NB4 (cell line): ENCODE measurements at regions not wholly inside any gene's neighbourhood (a gene's known extent, or its start where the extent isn't known, plus 50 kb on each side); places are given as distances from the start of the nearest gene placed in this dataset.
"Not testable (repeated sequence)": the region's sequence is repeated elsewhere in the genome, so short reads cannot be mapped to it uniquely, and the experiment has no call there.

ENCODE experiments used
- DNase-seq: peaks from one replicate; pipeline ENCODE4 v3.0.0; 2010; ENCODE audit warnings: low read depth
- H3K4me3 ChIP-seq: one replicate; pipeline ENCODE4 v1.5.1; 2011; ENCODE audit warnings: mild to moderate bottlenecking, low read depth, low read length, moderate library complexity
- MYC ChIP-seq: IDR thresholded peaks from 2 replicates; pipeline ENCODE4 v1.6.1; 2011; ENCODE audit warnings: low read depth, low read length
- POLR2A ChIP-seq: IDR thresholded peaks from 2 replicates; pipeline ENCODE4 v1.6.1; 2011; ENCODE audit warnings: mild to moderate bottlenecking; ENCODE audit not compliant: insufficient read length; ENCODE audit errors: extremely low read depth
- TF ChIP-seq, protein P1 (sequence below): IDR thresholded peaks from one replicate; pipeline ENCODE4 v1.5.1; 2012; ENCODE audit warnings: low read depth, low read length
- TF ChIP-seq, protein P2 (sequence below): IDR thresholded peaks from 2 replicates; pipeline ENCODE4 v1.6.1; 2011; ENCODE audit warnings: low read depth, low read length

DNA sequence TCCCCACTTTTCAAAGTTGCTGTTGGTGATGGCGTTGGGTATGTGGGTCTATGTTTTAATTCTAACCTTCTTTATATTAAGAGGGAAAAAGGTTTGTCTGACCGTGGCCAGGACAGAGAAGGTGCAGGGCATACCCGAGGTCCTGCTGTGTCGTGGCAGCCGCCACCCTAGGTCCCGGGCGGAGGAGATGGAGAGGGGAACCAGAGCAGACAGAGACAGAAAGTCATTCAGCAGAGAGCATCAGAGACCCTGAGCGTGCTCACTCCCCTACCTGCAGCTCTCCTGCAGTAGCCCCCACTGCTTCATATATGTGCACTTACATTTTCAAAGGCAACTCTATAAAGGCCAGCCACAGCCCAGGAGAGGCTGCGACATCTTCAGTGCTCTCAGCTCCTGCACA, 327.2 kb upstream of the TNRC6C start:
- no peak overlapping the region for H3K4me3 ChIP-seq
- TF ChIP-seq, protein P1, sequence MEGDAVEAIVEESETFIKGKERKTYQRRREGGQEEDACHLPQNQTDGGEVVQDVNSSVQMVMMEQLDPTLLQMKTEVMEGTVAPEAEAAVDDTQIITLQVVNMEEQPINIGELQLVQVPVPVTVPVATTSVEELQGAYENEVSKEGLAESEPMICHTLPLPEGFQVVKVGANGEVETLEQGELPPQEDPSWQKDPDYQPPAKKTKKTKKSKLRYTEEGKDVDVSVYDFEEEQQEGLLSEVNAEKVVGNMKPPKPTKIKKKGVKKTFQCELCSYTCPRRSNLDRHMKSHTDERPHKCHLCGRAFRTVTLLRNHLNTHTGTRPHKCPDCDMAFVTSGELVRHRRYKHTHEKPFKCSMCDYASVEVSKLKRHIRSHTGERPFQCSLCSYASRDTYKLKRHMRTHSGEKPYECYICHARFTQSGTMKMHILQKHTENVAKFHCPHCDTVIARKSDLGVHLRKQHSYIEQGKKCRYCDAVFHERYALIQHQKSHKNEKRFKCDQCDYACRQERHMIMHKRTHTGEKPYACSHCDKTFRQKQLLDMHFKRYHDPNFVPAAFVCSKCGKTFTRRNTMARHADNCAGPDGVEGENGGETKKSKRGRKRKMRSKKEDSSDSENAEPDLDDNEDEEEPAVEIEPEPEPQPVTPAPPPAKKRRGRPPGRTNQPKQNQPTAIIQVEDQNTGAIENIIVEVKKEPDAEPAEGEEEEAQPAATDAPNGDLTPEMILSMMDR: no peak
- TF ChIP-seq MYC: no peak
- TF ChIP-seq, protein P2, sequence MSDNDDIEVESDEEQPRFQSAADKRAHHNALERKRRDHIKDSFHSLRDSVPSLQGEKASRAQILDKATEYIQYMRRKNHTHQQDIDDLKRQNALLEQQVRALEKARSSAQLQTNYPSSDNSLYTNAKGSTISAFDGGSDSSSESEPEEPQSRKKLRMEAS: no peak
- no peak for TF ChIP-seq POLR2A
- DNase-seq: no peak

DNA sequence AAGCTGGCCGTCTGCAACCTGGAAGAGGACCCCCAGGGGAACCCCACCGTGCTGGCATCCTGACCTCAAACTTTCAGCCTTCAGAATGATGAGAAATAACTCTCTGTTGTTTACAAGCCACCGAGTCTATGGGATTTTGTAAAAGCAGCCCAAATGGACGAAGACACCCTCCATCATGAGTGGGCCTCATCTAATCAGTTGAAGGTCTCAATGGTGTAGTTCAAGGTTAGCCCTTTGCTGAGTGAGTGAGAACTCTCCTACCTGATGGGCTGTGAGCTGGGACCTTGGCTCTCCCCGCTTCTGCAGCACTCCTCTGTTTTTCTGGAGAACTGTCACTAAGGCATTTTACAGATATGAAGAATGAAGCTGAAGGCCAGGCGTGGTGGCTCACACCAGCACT, 325.9 kb upstream of the TNRC6C start:
- TF ChIP-seq MYC (no peak), POLR2A (no peak)
- TF ChIP-seq, protein P2: no peak
- TF ChIP-seq, protein P1: no peak
- DNase-seq: no peak
- H3K4me3 ChIP-seq: no peak overlapping the region

DNA sequence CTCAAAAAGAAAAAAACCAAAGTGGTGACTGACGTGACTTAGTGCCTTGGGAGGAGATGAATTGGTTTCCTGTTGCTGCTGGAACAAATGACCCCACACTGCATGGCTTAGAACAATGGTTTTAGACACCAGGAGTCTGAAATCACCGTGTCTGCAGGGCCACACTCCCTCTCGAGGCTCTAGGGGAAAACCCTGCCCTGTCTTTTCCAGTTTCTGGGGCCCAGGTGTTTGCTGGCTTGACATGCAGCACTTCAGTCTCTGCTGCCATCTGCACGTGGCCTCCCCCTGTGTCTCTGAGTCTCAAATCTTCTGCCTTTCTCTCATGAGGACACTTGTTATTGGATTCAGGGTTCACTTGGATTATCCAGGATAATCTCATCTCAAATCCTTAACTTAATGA, 323.8 kb upstream of the TNRC6C start:
- TF ChIP-seq, protein P1: no peak
- TF ChIP-seq POLR2A (no peak), MYC (no peak)
- TF ChIP-seq, protein P2: no peak
- DNase-seq: no peak
- H3K4me3 ChIP-seq: no peak overlapping the region

DNA sequence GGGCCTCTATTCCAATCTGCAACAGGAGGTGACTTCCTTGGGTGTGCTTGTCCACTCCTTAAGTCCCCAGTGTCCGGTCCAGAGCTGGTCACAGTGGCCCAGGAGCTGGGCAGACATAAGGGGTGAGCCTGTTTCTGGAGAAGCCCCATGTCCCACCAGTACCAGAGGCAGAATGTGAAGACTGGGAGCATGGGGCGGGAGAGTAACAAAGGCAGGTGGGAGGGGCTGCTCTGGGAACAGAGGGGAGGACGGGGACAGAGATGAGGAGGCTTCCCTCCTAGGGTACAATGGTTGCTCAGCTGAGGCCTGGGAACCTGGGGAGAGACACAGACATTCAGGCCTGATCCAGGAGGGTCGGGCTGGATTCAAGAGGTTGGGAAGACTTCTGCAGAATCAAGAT, 323.3 kb upstream of the TNRC6C start:
- no peak for DNase-seq
- TF ChIP-seq MYC: no peak
- TF ChIP-seq POLR2A: no peak
- no peak overlapping the region for H3K4me3 ChIP-seq

DNA sequence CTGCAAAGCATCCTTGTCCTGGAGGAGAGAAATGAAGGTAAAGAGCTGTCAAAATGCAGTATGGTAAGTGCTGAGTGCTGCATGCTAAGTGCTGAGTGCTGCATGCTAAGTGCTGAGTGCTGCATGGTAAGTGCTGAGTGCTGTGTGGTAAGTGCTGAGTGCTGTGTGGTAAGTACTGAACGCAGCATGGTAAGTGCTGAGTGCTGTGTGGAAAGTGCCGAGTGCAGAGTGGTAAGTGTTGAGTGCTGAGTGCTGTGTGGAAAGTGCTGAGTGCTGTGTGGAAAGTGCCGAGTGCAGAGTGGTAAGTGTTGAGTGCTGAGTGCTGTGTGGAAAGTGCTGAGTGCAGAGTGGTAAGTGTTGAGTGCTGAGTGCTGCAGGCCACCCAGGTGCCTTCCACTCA, 322.7 kb upstream of the TNRC6C start:
- not testable (repeated sequence) for DNase-seq

DNA sequence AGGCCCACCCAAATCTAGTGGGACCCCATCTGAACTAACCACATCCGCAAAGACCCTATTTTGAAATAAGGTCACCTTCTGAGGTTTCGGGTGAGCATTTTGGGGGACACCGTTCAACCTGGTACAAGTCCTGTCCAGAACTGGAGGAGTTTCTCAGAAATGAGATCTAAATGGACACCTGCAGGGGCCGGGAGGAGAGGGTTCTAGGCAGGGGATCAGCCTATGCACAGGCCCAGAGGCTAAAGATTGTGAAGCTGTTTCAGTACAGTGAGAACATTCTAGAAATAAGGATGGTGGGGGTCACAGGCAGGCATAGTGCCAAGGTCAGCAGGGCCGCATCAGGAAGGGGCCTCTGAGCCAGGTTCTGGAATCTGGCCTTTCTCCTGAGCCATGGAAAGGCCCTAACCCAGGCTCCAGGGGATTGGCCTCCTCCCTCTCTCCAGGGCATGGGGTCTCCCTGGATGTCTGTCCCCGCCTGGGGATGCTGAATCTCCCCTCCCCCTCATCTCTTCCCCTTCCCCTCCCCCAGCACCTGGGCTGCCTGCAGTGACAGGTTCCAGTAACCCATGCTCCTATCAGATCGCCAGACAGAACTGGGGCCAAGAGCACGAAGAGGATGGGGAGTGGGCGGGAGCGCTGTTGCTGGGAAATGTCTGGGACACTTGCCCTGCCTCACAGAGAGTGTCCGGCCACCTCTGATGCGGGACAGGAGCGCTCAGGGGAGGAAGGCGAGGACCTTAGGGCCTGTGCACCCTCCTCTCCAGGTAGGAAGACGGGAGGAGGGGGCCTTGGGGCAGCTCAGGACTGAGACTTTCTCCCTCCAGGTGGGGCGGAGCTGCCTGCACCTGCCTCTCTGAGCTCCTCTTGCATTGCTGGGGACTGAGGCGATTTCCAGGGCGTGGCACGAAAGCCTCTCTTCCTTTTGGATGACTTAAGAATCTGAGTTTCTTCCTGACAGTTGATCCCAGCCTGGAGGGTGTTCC, 321.4 kb upstream of the TNRC6C start:
- TF ChIP-seq MYC (no peak), POLR2A (no peak)
- TF ChIP-seq, protein P2: no peak
- TF ChIP-seq, protein P1: no peak
- H3K4me3 ChIP-seq: no peak overlapping the region
- no peak for DNase-seq

More for the DNA sequence above, 322.7 kb upstream of the TNRC6C start:
- H3K4me3 ChIP-seq: not testable (repeated sequence)
